Activated CD4-positive, alpha-beta T cell treated with anti-CD3 and anti-CD28 coated beads, Interleukin-2, amount 10 ng/mL, durations not matched to agents 24 days and 14 days (primary cell): ENCODE measurements at regions not wholly inside any gene's neighbourhood (a gene's known extent, or its start where the extent isn't known, plus 50 kb on each side); places are given as distances from the start of the nearest gene placed in this dataset.
"Not testable (repeated sequence)": the region's sequence is repeated elsewhere in the genome, so short reads cannot be mapped to it uniquely, and the experiment has no call there.

Experiments
- DNase-seq: peaks from one replicate; pipeline ENCODE4 v3.0.0; 2022
- H3K27ac Mint-ChIP-seq: one replicate; pipeline ENCODE4 v1.8.0; 2022; ENCODE audit warnings: mild to moderate bottlenecking, mixed read lengths
- H3K27me3 Mint-ChIP-seq: one replicate; pipeline ENCODE4 v1.8.0; 2022; ENCODE audit warnings: mixed read lengths
- H3K36me3 Mint-ChIP-seq: one replicate; pipeline ENCODE4 v1.8.0; 2022; ENCODE audit warnings: low read depth, mild to moderate bottlenecking, mixed read lengths
- H3K4me1 Mint-ChIP-seq: one replicate; pipeline ENCODE4 v1.8.0; 2021; ENCODE audit warnings: mixed read lengths
- H3K4me3 Mint-ChIP-seq: one replicate; pipeline ENCODE4 v1.8.0; 2022; ENCODE audit warnings: mild to moderate bottlenecking, moderate library complexity, mixed read lengths
- H3K9me3 Mint-ChIP-seq: one replicate; pipeline ENCODE4 v1.8.0; 2021; ENCODE audit warnings: mixed read lengths
- intact Hi-C: fragments of 100-400 bp; cut with micrococcal nuclease; formaldehyde crosslinking; loops from one replicate; pipeline ENCODE4 v1.15.1; 2023

DNA sequence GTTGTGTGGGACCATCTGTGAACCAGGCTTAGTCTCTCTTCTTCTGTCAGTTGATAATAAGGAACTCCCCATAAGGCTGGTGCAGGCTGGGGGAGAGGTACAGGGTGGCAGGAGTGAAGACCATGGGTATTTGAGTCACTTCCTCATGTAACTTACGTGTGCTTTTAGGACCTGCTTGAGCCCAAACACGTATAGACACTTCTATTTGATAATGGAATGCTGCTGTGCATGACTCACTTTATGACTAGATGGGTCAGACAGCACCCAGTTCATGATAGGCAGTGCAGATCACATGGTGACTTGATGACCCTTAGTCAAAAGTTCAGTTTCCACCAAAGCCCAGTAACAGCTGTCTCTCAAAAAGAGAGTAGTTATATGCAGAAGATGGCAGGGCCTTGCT lies 490.9 kb downstream of the ZBBX start:
- no peaks in the 10 kb centered on the region for H3K27me3 Mint-ChIP-seq
- no peaks in the 10 kb centered on the region for H3K36me3 Mint-ChIP-seq
- H3K9me3 Mint-ChIP-seq: peaks cover 3% of the 10 kb centered on the region
- no peak for DNase-seq
- no peaks in the 10 kb centered on the region for H3K4me1 Mint-ChIP-seq
- no peak overlapping the region for H3K27ac Mint-ChIP-seq
- H3K4me3 Mint-ChIP-seq: no peak overlapping the region
- intact Hi-C loops: no loop called here

DNA sequence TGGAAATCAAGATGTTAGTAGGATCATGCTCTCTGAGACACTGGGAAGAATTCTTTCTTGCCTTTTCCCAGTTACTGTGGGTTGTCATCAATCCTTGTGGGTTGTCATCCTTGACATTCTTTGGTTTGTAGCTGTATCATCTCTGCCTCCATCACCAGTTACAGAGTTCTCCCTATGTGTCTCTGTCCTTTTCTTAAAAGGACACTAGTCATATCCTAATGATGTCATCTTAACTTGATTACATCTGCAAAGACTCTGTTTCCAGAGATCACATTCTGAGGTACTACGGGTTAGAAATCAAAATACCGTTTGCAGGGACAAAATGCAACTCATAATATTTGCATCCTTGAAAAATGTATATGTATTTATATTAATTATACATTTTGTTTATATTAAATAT lies 500.4 kb downstream of the ZBBX start:
- Mint-ChIP-seq H3K27ac (no peak overlapping the region), H3K36me3 (no peaks in the 10 kb centered on the region), H3K4me3 (no peak overlapping the region), H3K27me3 (no peaks in the 10 kb centered on the region), H3K4me1 (no peaks in the 10 kb centered on the region), H3K9me3 (no peaks in the 10 kb centered on the region)
- no peak for DNase-seq
- intact Hi-C loops: no loop called here

DNA sequence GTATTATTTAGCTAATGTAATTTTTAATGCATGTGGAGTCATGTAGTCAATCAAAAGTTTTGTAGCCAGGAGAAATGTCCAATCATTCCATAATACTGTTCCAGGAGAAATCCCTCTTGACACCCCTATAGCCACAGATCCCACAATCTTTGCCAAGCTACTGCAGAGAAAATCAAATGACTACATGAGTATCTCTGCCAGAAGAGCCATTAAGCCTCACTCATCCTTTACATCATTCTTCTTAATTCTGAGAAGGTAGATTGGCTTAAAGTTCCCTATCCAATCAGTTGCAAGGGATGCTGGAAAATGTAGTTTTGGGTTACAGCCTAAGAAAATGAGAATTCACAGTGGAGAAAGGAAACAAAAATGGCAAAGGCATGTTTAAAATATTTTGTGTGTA lies 502.1 kb downstream of the ZBBX start:
- no peak overlapping the region for H3K27ac Mint-ChIP-seq
- no peaks in the 10 kb centered on the region for H3K36me3 Mint-ChIP-seq
- DNase-seq: no peak
- no peak overlapping the region for H3K4me3 Mint-ChIP-seq
- H3K9me3 Mint-ChIP-seq: no peaks in the 10 kb centered on the region
- H3K4me1 Mint-ChIP-seq: no peaks in the 10 kb centered on the region
- intact Hi-C loops: no loop called here
- no peaks in the 10 kb centered on the region for H3K27me3 Mint-ChIP-seq

DNA sequence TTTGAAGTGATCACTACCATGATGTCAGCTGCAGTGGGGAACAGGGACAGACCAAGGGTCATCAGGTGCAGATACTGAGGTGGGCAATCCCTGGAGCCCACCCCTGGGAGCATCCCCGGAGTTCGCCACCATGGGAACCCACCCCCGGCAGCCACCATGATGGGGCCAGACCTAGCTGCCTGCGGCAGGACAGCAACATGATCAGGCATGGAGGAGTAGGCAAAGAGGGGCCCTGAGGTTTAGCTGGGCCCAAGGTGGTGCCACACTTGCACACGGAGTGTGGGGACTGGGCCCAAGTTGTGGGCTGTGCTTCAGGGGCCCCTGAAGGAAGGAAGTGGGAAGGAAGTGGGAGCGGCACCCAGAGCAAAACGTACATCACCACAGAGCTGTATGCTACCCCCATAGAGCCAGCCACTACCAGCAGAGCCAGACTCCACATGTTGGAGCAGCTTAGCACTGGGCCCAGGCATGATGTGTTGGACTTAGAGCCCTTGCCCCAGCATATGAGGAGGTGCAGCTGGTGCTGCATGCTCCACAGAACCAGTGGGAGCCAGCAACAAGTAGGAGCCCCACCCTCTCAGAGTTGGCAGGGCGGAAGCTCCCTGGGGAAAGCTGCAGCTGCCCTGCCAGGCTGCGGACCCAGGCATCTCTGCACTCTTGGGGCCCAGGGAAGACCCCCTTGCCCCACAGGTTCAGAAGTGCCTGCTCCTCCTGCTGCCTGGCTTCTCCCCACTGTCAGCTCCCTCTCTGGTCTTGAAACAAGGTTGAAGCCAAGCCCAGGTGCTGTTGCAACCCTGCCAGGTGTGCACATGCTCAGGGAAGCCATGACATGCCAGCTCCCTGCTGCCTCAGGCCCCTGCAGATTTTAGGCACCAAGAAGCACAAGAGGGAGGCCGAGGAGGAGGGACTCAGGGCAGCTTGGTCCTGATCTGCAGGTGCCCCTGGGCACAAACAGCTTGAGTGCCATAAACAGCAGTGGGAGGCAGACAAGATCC lies 515.3 kb downstream of the ZBBX start:
- Mint-ChIP-seq H3K27ac (no peak overlapping the region), H3K4me1 (no peaks in the 10 kb centered on the region), H3K36me3 (no peaks in the 10 kb centered on the region), H3K4me3 (no peak overlapping the region), H3K27me3 (no peaks in the 10 kb centered on the region), H3K9me3 (no peaks in the 10 kb centered on the region)
- intact Hi-C loops: no loop called here
- DNase-seq: peak; percentile 50

DNA sequence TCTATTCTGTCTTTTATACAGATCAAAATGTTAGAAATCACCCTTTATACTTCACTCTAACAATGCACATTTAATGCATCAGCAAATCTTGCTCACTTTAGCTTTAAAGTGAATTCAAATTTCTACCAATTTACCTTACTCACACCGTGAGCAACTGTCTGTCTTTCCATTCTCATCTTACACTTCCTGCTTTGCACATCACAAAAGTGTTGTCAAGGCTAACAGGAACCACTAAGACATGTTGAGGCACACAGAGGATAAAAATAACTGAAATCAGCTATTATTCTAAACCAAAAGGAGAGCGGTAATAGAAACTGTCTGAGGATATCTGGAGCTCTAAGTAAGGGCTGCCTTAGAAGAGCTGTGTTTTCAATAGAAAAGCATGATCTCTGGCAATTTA lies 519.9 kb downstream of the ZBBX start:
- intact Hi-C loops: no loop called here
- H3K27me3 Mint-ChIP-seq: no peaks in the 10 kb centered on the region
- no peak overlapping the region for H3K4me3 Mint-ChIP-seq
- H3K27ac Mint-ChIP-seq: no peak overlapping the region
- DNase-seq: no peak
- no peaks in the 10 kb centered on the region for H3K36me3 Mint-ChIP-seq
- H3K9me3 Mint-ChIP-seq: no peaks in the 10 kb centered on the region
- H3K4me1 Mint-ChIP-seq: no peaks in the 10 kb centered on the region

DNA sequence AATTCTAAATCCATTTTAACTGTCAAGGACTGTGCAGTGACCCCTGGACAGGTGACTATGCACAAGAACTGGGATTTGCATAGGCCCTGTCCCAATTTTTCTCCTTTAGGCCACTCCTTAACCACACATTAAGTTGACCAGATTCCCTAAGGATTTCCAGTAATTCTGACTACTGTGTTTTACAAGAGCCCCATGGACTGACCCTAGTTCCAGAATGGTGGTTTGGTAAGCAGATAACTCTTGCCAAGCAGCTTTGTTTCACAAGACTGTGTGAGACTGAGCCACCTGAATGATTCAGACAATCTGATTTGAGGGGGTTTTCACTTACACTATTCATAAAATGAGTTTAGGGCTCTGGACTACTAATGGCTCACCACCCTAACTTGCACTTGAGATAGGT lies 535.8 kb downstream of the ZBBX start:
- Mint-ChIP-seq H3K9me3 (no peaks in the 10 kb centered on the region), H3K36me3 (no peaks in the 10 kb centered on the region), H3K27ac (no peak overlapping the region), H3K27me3 (no peaks in the 10 kb centered on the region), H3K4me3 (no peak overlapping the region), H3K4me1 (no peaks in the 10 kb centered on the region)
- intact Hi-C loops: no loop called here
- no peak for DNase-seq

DNA sequence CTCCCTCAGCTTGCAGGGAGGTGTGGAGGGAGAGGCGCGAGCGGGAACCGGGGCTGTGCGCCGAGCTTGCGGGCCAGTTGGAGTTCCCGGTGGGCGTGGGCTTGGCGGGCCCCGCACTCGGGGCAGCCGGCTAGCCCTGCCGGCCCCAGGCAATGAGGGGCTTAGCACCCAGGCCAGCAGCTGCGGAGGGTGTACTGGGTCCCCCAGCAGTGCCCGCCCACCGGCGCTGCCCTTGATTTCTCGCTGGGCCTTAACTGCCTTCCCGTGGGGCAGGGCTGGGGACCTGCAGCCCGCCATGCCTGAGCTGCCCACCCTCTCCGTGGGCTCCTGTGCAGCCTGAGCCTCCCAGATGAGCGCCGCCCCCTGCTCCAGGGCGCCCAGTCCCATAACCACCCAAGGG lies 537.3 kb downstream of the ZBBX start:
- H3K36me3 Mint-ChIP-seq, H3K4me3 Mint-ChIP-seq, H3K9me3 Mint-ChIP-seq, H3K4me1 Mint-ChIP-seq, DNase-seq, H3K27me3 Mint-ChIP-seq, H3K27ac Mint-ChIP-seq, intact Hi-C loops: not testable (repeated sequence)

DNA sequence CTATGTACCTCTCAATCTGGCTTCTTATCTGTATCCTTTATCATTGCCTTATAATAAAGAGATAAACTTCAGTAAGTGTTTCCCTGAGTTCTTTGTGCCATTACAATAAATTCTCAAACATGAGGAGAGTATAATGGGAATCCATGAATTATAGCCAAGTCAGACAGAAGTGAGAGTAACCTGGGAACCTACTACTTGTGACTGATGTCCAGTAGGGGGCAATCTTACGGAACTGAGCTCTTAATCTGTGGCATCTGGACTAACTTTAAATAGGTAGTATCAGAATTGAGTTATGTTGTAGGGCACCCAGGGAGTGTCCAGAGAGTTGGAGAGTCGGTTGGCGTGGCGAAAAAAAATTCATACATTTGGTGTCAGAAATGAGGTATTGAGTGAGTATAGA lies 542.6 kb downstream of the ZBBX start:
- H3K9me3 Mint-ChIP-seq: no peaks in the 10 kb centered on the region
- no peak overlapping the region for H3K27ac Mint-ChIP-seq
- H3K27me3 Mint-ChIP-seq: no peaks in the 10 kb centered on the region
- H3K4me3 Mint-ChIP-seq: no peak overlapping the region
- no peak for DNase-seq
- no peaks in the 10 kb centered on the region for H3K4me1 Mint-ChIP-seq
- intact Hi-C loops: no loop called here
- H3K36me3 Mint-ChIP-seq: no peaks in the 10 kb centered on the region

DNA sequence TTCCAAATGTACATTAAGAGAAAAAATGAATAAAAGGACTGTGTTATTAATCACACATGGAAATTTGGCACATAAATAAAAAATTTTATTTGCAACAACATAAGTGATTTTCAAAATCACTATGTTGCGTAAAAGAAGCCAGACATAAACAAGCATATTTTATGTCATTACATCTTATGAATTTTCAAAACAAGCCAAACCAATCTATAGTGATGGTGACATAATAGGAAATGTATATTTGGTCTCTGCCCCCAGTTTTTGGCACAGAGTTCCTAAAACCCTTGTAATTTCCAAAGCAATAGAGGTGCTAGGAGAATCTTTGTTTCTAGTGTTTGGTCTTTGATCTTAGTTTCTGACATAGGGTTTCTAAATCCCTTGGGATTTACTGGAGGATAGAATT lies 543.3 kb downstream of the ZBBX start:
- H3K4me3 Mint-ChIP-seq: no peak overlapping the region
- H3K27me3 Mint-ChIP-seq: no peaks in the 10 kb centered on the region
- H3K4me1 Mint-ChIP-seq: no peaks in the 10 kb centered on the region
- DNase-seq: no peak
- H3K27ac Mint-ChIP-seq: no peak overlapping the region
- intact Hi-C loops: no loop called here
- H3K36me3 Mint-ChIP-seq: no peaks in the 10 kb centered on the region
- H3K9me3 Mint-ChIP-seq: no peaks in the 10 kb centered on the region

DNA sequence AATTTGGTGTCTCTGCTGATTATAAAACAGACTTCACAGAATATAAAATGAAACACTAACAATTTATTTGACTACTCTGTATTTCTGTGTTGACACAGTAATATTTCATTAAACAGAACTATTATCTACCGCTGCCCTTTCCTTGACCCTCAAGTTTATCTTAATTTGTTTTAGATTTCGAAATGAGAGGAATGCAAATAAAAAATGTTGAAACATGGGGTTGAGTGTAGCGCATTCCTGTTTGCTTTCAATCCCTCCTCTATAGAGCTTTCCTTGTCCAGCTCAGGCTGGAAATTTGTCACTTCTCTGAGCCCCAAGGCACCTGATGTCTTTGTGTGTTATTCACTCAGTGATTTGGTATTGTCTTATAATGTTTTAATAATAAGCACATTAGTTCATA lies 550.2 kb downstream of the ZBBX start:
- Mint-ChIP-seq H3K9me3 (no peaks in the 10 kb centered on the region), H3K27ac (no peak overlapping the region), H3K27me3 (no peaks in the 10 kb centered on the region), H3K36me3 (no peaks in the 10 kb centered on the region), H3K4me3 (no peak overlapping the region), H3K4me1 (no peaks in the 10 kb centered on the region)
- DNase-seq: no peak
- intact Hi-C loops: no loop called here

DNA sequence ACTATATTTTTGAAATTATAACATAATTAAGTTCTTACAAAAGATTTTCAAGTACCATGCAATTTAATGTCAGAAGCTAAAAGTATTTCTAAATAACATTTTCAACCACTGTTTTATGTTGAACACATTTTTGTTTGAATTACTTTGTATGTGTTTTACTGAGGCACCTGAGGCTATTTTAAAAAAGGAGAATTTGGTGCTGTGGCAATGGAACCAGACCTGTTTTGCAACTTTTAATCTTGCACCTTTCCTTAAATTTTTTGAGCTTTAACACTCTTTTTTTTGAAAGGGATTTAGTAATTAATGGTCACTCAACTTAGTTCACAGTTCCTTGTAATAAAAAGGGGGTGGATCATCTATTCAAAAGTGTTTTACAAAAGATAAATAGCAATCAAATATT lies 561.6 kb downstream of the ZBBX start:
- intact Hi-C loops: no loop called here
- Mint-ChIP-seq H3K9me3 (no peaks in the 10 kb centered on the region), H3K27me3 (no peaks in the 10 kb centered on the region), H3K27ac (no peak overlapping the region), H3K4me1 (no peaks in the 10 kb centered on the region), H3K36me3 (no peaks in the 10 kb centered on the region), H3K4me3 (no peak overlapping the region)
- DNase-seq: no peak

DNA sequence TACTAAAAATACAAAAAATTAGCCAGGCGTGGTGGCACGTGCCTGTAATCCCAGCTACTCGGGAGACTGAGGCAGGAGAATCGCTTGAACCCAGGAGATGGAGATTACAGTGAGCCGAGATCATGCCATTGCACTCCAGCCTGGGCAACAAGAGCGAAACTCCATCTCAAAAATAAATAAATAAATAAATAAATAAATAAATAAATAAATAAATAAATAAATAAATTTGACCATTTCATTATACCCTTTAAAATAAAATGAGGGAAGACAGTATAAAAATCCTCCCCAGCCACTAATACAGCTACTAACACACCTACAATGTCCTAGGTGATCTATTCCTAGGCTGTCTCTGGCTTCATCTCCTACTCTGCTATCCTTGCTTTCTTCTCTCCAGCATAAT lies 562.8 kb downstream of the ZBBX start:
- intact Hi-C loops, H3K4me3 Mint-ChIP-seq, H3K27me3 Mint-ChIP-seq, H3K9me3 Mint-ChIP-seq, DNase-seq, H3K36me3 Mint-ChIP-seq, H3K4me1 Mint-ChIP-seq, H3K27ac Mint-ChIP-seq: not testable (repeated sequence)

DNA sequence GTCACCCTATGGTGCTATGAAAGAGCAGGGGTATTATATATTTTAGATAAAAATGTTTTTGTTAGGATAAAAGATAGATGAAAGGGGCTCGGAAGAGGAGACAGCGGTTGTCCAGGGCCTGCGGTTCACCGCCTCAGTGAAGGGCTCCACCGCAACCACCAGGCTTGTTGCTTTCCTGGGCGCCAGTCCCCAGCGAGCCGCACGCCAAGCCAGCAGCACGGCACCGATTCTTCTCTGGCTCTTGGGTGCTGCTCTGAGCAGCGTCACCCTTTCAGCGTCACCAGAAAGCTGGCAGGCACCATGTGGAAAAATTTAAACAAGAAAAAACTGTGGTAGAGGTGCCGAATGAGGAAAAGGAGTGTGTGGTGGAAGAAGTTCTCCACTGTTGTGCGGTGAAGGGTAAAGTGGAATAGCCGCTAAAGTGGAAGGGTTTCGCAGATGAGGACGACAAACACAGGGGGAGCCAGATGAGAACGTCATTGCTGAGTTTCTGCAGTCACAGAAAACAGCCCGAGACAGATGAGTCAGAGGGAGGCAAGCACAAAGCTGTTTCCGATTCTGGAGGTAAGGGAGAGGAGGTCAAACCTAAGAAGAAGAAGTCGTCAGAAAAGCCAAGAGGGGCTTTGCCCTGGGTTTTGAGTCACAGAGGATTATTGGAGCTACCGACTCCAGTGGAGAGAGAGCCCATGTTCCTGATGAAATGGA lies 569.2 kb downstream of the ZBBX start:
- Mint-ChIP-seq H3K4me1 (no peaks in the 10 kb centered on the region), H3K36me3 (no peaks in the 10 kb centered on the region), H3K4me3 (no peak overlapping the region), H3K9me3 (peaks cover 6% of the 10 kb centered on the region), H3K27ac (no peak overlapping the region), H3K27me3 (no peaks in the 10 kb centered on the region)
- no peak for DNase-seq
- intact Hi-C loops: no loop called here

DNA sequence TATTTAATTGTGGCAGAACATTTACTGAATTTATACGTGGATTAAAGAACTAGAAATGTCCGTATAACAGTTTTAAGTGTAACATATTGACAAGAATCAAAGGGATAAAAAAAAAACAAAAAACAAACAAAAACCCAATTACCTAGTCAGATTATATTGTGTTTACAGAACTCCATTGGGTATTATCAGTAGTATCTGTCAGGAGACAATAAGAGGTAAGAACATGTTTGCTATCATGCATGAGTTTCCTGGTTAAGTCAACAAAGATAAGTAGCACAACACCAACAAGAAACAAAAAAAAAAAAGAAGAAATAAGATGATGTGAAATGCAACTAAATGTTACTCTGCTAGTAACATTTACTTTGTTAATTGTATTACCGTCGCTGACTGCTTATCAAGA lies 570.6 kb downstream of the ZBBX start:
- Mint-ChIP-seq H3K36me3 (no peaks in the 10 kb centered on the region), H3K9me3 (peaks cover 10% of the 10 kb centered on the region), H3K27me3 (no peaks in the 10 kb centered on the region), H3K4me3 (no peak overlapping the region), H3K27ac (no peak overlapping the region), H3K4me1 (no peaks in the 10 kb centered on the region)
- intact Hi-C loops: no loop called here
- no peak for DNase-seq
